Spleen (tissue), 7 donors: ENCODE measurements at regions not wholly inside any gene's neighbourhood (a gene's known extent, or its start where the extent isn't known, plus 50 kb on each side); places are given as distances from the start of the nearest gene placed in this dataset.

ENCODE experiments used
- POLR2A ChIP-seq, 3 donors: fragments of 450-650 bp; IDR thresholded peaks; one replicate each; pipeline ENCODE4 v1.5.1; 2017; ENCODE audit warnings: antibody characterized with exemption in 3 of 3, mild to moderate bottlenecking in 1 of 3
- TF ChIP-seq, protein P1 (sequence below), 11 experiments: fragments of 200-600 bp in 7 of 11; fragments of 450-650 bp in 4 of 11; sonication (generic) in 4 of 11; IDR thresholded peaks in 8 of 11; conservative IDR thresholded peaks in 3 of 11; 1 replicate in 7 of 11; 2 replicates in 4 of 11; pipeline versions ENCODE4 v1.4.0 to v1.8.0; 2016 to 2021; ENCODE audit warnings: antibody characterized with exemption in 11 of 11, inconsistent platforms in 4 of 11, mild to moderate bottlenecking in 1 of 11
- donor health status: DM: no; HTN: no; CAD: no; lungs with moderate emphysema.
- donor health status: DM: no; HTN: no; CAD: no.
- donor health status: DM: no; HTN: no; CAD: no.

DNA sequence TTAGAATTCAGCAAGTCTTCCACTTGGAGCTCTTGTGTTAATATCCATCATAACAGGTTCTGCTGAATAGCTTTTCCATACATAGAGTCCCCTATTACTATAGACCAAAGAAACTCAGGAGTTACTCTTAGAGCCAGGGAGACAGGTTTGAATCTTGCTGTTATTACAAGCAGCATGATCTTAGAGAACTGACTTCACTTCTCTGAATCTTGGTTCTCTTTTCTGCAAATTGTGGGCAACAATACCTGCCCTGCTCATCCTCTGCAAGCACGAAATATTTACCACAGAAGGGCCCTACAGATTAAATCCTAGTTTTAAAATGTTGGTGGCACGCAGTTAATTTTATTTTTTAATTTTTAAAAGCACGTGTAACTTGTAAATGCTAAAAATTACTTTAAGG is 111.7 kb downstream of the TLR4 start:
- TF ChIP-seq, protein P1, sequence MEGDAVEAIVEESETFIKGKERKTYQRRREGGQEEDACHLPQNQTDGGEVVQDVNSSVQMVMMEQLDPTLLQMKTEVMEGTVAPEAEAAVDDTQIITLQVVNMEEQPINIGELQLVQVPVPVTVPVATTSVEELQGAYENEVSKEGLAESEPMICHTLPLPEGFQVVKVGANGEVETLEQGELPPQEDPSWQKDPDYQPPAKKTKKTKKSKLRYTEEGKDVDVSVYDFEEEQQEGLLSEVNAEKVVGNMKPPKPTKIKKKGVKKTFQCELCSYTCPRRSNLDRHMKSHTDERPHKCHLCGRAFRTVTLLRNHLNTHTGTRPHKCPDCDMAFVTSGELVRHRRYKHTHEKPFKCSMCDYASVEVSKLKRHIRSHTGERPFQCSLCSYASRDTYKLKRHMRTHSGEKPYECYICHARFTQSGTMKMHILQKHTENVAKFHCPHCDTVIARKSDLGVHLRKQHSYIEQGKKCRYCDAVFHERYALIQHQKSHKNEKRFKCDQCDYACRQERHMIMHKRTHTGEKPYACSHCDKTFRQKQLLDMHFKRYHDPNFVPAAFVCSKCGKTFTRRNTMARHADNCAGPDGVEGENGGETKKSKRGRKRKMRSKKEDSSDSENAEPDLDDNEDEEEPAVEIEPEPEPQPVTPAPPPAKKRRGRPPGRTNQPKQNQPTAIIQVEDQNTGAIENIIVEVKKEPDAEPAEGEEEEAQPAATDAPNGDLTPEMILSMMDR (IDR thresholded peaks at IDR 0.05 in 8 of 11, conservative IDR thresholded peaks at IDR 0.05 in 3 of 11) = no peak
- TF ChIP-seq POLR2A (IDR thresholded peaks at IDR 0.05) = no peak
